ENCODE measurements at regions not wholly inside any gene's neighbourhood (a gene's known extent, or its start where the extent isn't known, plus 50 kb on each side); places are given as distances from the start of the nearest gene placed in this dataset.

DNA sequence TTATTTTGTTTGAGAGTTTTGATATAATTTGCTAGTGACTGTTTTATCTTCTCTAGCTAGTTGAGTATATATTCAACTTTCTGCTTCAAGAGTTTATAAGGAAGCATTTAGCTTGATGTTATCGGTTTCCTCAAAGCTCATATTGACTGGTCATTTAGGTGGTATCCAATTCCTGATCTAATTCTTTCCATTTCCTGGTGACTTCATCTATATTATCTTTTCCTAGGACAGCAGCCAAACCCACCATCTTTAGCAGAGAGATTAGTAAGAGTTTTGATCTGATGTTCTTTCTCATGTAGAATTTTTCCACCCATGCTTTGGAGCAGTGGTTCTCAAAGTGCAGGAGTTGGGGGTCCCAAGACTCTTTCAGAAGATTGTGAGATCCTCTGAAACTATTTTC is 148.6 kb upstream of the STT3B start:
- no peak overlapping the region for H3K4me3 ChIP-seq
- no peak overlapping the region for H3K27ac ChIP-seq
- DNase-seq: no peak
- H3K36me3 ChIP-seq: no peaks in the 10 kb centered on the region
- H3K27me3 ChIP-seq: no peaks in the 10 kb centered on the region
- H3K9me3 ChIP-seq: no peaks in the 10 kb centered on the region
- intact Hi-C loops (cut with DNase I; ENCODE audit: low total_unique reads): no loop called here
- no peaks in the 10 kb centered on the region for H3K4me1 ChIP-seq
- TF ChIP-seq POLR2A (IDR thresholded peaks at IDR 0.05) (no peak), EP300 (IDR thresholded peaks at IDR 0.05) (no peak), POLR2AphosphoS5 (IDR thresholded peaks at IDR 0.05) (no peak)
- TF ChIP-seq, protein P1, sequence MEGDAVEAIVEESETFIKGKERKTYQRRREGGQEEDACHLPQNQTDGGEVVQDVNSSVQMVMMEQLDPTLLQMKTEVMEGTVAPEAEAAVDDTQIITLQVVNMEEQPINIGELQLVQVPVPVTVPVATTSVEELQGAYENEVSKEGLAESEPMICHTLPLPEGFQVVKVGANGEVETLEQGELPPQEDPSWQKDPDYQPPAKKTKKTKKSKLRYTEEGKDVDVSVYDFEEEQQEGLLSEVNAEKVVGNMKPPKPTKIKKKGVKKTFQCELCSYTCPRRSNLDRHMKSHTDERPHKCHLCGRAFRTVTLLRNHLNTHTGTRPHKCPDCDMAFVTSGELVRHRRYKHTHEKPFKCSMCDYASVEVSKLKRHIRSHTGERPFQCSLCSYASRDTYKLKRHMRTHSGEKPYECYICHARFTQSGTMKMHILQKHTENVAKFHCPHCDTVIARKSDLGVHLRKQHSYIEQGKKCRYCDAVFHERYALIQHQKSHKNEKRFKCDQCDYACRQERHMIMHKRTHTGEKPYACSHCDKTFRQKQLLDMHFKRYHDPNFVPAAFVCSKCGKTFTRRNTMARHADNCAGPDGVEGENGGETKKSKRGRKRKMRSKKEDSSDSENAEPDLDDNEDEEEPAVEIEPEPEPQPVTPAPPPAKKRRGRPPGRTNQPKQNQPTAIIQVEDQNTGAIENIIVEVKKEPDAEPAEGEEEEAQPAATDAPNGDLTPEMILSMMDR (IDR thresholded peaks at IDR 0.05): no peak
- WGBS, 5 donors: 69 to 91% (median 86%) methylated on average over 1 of the region's 1 CpG

DNA sequence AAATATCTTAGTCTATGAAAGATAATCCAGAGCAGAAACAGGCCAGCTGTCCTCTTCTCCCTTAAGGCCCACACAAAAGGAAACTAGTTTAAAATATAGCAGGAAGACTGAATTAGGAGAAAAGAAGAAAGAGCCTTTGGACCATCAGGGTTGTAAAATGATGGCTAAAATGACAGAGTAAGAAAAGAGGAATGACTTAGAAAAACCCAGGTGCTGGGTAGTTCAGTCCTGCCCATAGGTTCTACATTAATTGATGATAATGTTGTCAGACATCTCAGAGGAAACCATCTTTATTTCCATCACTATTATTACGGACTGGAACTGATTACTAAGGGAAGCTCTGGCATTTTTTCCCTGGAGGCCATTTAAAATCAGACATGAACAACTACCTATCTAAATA is 142.8 kb upstream of the STT3B start:
- Histone ChIP-seq H3K27me3 (no peaks in the 10 kb centered on the region), H3K4me3 (no peak overlapping the region), H3K9me3 (no peaks in the 10 kb centered on the region), H3K36me3 (no peaks in the 10 kb centered on the region), H3K27ac (no peak overlapping the region), H3K4me1 (no peaks in the 10 kb centered on the region)
- no peak for DNase-seq
- intact Hi-C loops (cut with DNase I; ENCODE audit: low total_unique reads): no loop called here
- 79 to 91% (median 81%) methylated on average over 1 of the region's 1 CpG for WGBS, 5 donors
- no peak for TF ChIP-seq POLR2A (IDR thresholded peaks at IDR 0.05)
- no peak for TF ChIP-seq EP300 (IDR thresholded peaks at IDR 0.05)
- no peak for TF ChIP-seq POLR2AphosphoS5 (IDR thresholded peaks at IDR 0.05)
- TF ChIP-seq, protein P1 (IDR thresholded peaks at IDR 0.05): no peak

DNA sequence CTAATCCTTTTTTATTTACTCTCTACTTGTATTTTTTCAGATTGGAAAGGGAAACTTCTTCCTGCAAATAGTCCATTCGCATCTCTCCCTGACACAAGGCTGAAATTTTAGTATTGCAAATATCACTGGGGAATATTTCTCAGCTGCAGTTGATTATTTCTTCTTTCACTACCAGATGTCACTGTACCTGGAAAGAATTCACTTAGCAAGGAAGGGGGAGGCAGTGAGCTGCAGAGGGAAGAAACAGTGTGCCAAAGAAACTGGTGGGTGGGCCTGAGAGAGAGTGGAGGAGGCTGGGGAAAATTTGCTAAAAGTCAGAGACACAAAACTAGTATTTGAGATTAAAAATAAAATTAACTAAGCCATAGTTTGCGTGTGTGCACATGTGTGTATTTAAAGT is 142.3 kb upstream of the STT3B start:
- DNase-seq: no peak
- 88 to 94% (median 92%) methylated on average over 2 of the region's 2 CpGs for WGBS, 5 donors
- Histone ChIP-seq H3K27ac (no peak overlapping the region), H3K27me3 (no peaks in the 10 kb centered on the region), H3K4me1 (no peaks in the 10 kb centered on the region), H3K9me3 (no peaks in the 10 kb centered on the region), H3K4me3 (no peak overlapping the region), H3K36me3 (no peaks in the 10 kb centered on the region)
- TF ChIP-seq EP300 (IDR thresholded peaks at IDR 0.05): no peak
- no peak for TF ChIP-seq POLR2AphosphoS5 (IDR thresholded peaks at IDR 0.05)
- no peak for TF ChIP-seq POLR2A (IDR thresholded peaks at IDR 0.05)
- TF ChIP-seq, protein P1 (IDR thresholded peaks at IDR 0.05): no peak
- intact Hi-C loops (cut with DNase I; ENCODE audit: low total_unique reads): no loop called here

DNA sequence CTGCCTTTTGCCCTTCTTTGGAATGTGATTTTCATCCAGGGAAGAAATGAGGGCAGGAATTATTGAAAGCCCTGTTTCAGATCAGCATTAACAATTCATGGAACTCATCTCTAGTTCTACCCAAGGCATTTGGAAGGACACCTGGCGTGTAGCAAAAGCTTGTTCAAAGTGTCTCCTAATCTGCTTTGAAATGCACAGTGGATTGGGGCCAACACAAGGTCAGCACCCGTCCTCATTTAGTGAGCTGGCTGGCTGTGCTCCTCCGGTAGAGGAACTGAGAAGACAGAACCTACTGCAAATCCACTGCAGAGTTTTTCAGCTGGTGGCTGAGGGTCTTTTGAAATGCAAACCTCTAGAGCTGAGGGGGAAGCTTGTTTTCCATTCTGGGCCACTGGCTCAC is 141.6 kb upstream of the STT3B start:
- no peaks in the 10 kb centered on the region for H3K27me3 ChIP-seq
- WGBS, 5 donors: 36 to 63% (median 49%) methylated on average over 3 of the region's 3 CpGs
- H3K9me3 ChIP-seq: no peaks in the 10 kb centered on the region
- no peak for DNase-seq
- H3K4me1 ChIP-seq: no peaks in the 10 kb centered on the region
- no peaks in the 10 kb centered on the region for H3K36me3 ChIP-seq
- no peak overlapping the region for H3K4me3 ChIP-seq
- intact Hi-C loops (cut with DNase I; ENCODE audit: low total_unique reads): no loop called here
- H3K27ac ChIP-seq: no peak overlapping the region
- TF ChIP-seq POLR2AphosphoS5 (IDR thresholded peaks at IDR 0.05) (no peak), EP300 (IDR thresholded peaks at IDR 0.05) (no peak), POLR2A (IDR thresholded peaks at IDR 0.05) (no peak)
- TF ChIP-seq, protein P1 (IDR thresholded peaks at IDR 0.05): no peak

All from stomach (tissue), 8 donors.